ENCODE measurements at regions not wholly inside any gene's neighbourhood (a gene's known extent, or its start where the extent isn't known, plus 50 kb on each side); places are given as distances from the start of the nearest gene placed in this dataset.

GRCh38 chr14:66234411-66234810 is 251.8 kb upstream of the CCDC196 start:
- TF ChIP-seq, protein P1, sequence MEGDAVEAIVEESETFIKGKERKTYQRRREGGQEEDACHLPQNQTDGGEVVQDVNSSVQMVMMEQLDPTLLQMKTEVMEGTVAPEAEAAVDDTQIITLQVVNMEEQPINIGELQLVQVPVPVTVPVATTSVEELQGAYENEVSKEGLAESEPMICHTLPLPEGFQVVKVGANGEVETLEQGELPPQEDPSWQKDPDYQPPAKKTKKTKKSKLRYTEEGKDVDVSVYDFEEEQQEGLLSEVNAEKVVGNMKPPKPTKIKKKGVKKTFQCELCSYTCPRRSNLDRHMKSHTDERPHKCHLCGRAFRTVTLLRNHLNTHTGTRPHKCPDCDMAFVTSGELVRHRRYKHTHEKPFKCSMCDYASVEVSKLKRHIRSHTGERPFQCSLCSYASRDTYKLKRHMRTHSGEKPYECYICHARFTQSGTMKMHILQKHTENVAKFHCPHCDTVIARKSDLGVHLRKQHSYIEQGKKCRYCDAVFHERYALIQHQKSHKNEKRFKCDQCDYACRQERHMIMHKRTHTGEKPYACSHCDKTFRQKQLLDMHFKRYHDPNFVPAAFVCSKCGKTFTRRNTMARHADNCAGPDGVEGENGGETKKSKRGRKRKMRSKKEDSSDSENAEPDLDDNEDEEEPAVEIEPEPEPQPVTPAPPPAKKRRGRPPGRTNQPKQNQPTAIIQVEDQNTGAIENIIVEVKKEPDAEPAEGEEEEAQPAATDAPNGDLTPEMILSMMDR (IDR thresholded peaks at IDR 0.05; ENCODE audit: control extremely low read depth, extremely low read depth, low read depth, missing control alignments), result no peak
- ChIA-PET POLR2A (no interaction called here), CTCF (interaction anchor here (1.7 kb wide), 1 partner anchor 274 kb away, joined by 5 read pairs; no protein-coding TSS in a partner anchor)
- DNase-seq (ENCODE audit: extremely low spot score), result no peak

- DNase-seq (ENCODE audit: extremely low spot score), result no peak
- TF ChIP-seq, protein P1 (IDR thresholded peaks at IDR 0.05; ENCODE audit: control extremely low read depth, extremely low read depth, low read depth, missing control alignments), result no peak
- CTCF ChIA-PET, result interaction anchor here (1.2 kb wide), 1 partner anchor 76 kb away, joined by 3 read pairs; no protein-coding TSS in a partner anchor
- POLR2A ChIA-PET, result no interaction called here
Measured at GRCh38 chr14:66237741-66238140, 248.4 kb upstream of the CCDC196 start.

GRCh38 chr14:66238969-66239368 is 247.2 kb upstream of the CCDC196 start:
- DNase-seq (ENCODE audit: extremely low spot score), result no peak
- TF ChIP-seq, protein P1 (IDR thresholded peaks at IDR 0.05; ENCODE audit: control extremely low read depth, extremely low read depth, low read depth, missing control alignments), result no peak
- CTCF ChIA-PET, result no interaction called here
- POLR2A ChIA-PET, result no interaction called here

DNA sequence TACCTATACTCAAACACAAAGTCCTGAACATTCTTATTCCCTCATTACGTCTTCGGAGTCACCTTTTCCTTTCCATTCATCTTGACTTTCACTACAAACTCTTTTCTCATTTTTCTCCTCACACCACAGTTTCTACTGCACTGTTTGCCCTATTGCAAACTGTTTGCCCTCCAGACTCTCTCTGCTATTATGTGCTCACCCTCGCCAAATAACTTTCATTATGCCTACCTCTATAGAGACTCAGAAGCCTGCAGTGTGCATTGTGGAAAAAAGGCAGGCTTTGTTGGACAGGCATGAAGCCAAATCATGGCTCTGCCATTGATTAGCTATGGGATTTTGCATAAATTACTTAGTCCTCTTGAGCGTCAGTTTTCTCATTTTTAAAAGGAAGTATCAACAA is 246.6 kb upstream of the CCDC196 start:
- TF ChIP-seq, protein P1 (IDR thresholded peaks at IDR 0.05; ENCODE audit: control extremely low read depth, extremely low read depth, low read depth, missing control alignments), result no peak
- POLR2A ChIA-PET, result no interaction called here
- DNase-seq (ENCODE audit: extremely low spot score), result no peak
- CTCF ChIA-PET, result no interaction called here

DNA sequence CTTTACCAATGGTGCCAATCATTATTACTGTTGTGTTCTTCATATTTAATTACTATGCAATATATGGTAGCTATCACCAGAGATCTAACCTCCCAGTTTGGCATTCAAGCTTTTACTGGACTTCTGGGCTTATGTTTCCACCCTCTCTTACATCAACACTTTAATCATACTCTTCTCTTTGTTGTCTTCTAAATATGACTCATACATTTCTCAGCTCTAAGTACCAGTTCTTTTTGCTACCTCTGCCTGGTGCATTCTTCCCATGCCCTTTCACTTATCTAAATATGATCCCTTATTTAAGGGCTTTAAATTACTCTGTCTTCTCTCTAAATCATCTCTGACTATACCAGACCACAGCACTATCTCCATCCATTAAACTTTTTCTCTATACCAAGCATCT is 246.1 kb upstream of the CCDC196 start:
- TF ChIP-seq, protein P1 (IDR thresholded peaks at IDR 0.05; ENCODE audit: control extremely low read depth, extremely low read depth, low read depth, missing control alignments), result no peak
- CTCF ChIA-PET, result no interaction called here
- POLR2A ChIA-PET, result no interaction called here
- DNase-seq (ENCODE audit: extremely low spot score), result no peak

- ChIA-PET CTCF (interaction anchor here (1.2 to 4.3 kb wide), 2 partner anchors 10 to 14 kb away, joined by 3 to 17 read pairs; no protein-coding TSS in a partner anchor), POLR2A (no interaction called here)
- no peak for DNase-seq (ENCODE audit: extremely low spot score)
- TF ChIP-seq, protein P1 (IDR thresholded peaks at IDR 0.05; ENCODE audit: control extremely low read depth, extremely low read depth, low read depth, missing control alignments), result no peak
Measured at GRCh38 chr14:66242001-66242400, 244.2 kb upstream of the CCDC196 start.

- CTCF ChIA-PET, result interaction anchor here (1.2 to 4.3 kb wide), 3 partner anchors 7 to 1327 kb away, joined by 3 to 17 read pairs (median 3); no protein-coding TSS in a partner anchor
- TF ChIP-seq, protein P1 (IDR thresholded peaks at IDR 0.05; ENCODE audit: control extremely low read depth, extremely low read depth, low read depth, missing control alignments), result no peak
- POLR2A ChIA-PET, result no interaction called here
- no peak for DNase-seq (ENCODE audit: extremely low spot score)
Measured at GRCh38 chr14:66244834-66245233, 241.3 kb upstream of the CCDC196 start.
